ENCODE measurements at regions not wholly inside any gene's neighbourhood (a gene's known extent, or its start where the extent isn't known, plus 50 kb on each side); places are given as distances from the start of the nearest gene placed in this dataset.

GRCh38 chrX:22467571-22467970 is 194.9 kb downstream of the CBLL2 start:
- in situ Hi-C loops (cut with HindIII; ENCODE audit: low sequenced_read_pairs), result no loop called here
- DNase-seq (ENCODE audit: low read depth), result no peak
- H3K4me3 ChIP-seq (ENCODE audit: low read depth, low read length), result no peak overlapping the region
- TF ChIP-seq CTCF (IDR thresholded peaks at IDR 0.05; ENCODE audit: low read depth, low read length, missing control alignments), result no peak

GRCh38 chrX:22481436-22481835 is 208.7 kb downstream of the CBLL2 start:
- in situ Hi-C loops (cut with HindIII; ENCODE audit: low sequenced_read_pairs), result no loop called here
- H3K4me3 ChIP-seq (ENCODE audit: low read depth, low read length), result no peak overlapping the region
- TF ChIP-seq CTCF (IDR thresholded peaks at IDR 0.05; ENCODE audit: low read depth, low read length, missing control alignments), result no peak
- DNase-seq (ENCODE audit: low read depth), result no peak

GRCh38 chrX:22486296-22486695 is 213.6 kb downstream of the CBLL2 start:
- no peak overlapping the region for H3K4me3 ChIP-seq (ENCODE audit: low read depth, low read length)
- DNase-seq (ENCODE audit: low read depth), result no peak
- in situ Hi-C loops (cut with HindIII; ENCODE audit: low sequenced_read_pairs), result no loop called here
- TF ChIP-seq CTCF (IDR thresholded peaks at IDR 0.05; ENCODE audit: low read depth, low read length, missing control alignments), result no peak

- in situ Hi-C loops (cut with HindIII; ENCODE audit: low sequenced_read_pairs), result no loop called here
- no peak for DNase-seq (ENCODE audit: low read depth)
- no peak overlapping the region for H3K4me3 ChIP-seq (ENCODE audit: low read depth, low read length)
- no peak for TF ChIP-seq CTCF (IDR thresholded peaks at IDR 0.05; ENCODE audit: low read depth, low read length, missing control alignments)
Measured at GRCh38 chrX:22516893-22517292, 244.2 kb downstream of the CBLL2 start.

- in situ Hi-C loops (cut with HindIII; ENCODE audit: low sequenced_read_pairs), result no loop called here
- H3K4me3 ChIP-seq (ENCODE audit: low read depth, low read length), result no peak overlapping the region
- no peak for DNase-seq (ENCODE audit: low read depth)
- no peak for TF ChIP-seq CTCF (IDR thresholded peaks at IDR 0.05; ENCODE audit: low read depth, low read length, missing control alignments)
Measured at GRCh38 chrX:22520128-22520828, 247.6 kb downstream of the CBLL2 start.

- H3K4me3 ChIP-seq (ENCODE audit: low read depth, low read length), result no peak overlapping the region
- in situ Hi-C loops (cut with HindIII; ENCODE audit: low sequenced_read_pairs), result no loop called here
- no peak for TF ChIP-seq CTCF (IDR thresholded peaks at IDR 0.05; ENCODE audit: low read depth, low read length, missing control alignments)
- no peak for DNase-seq (ENCODE audit: low read depth)
Measured at GRCh38 chrX:22526339-22526738, 253.6 kb downstream of the CBLL2 start.

Measured in astrocyte of the cerebellum (primary cell).